ENCODE measurements at regions not wholly inside any gene's neighbourhood (a gene's known extent, or its start where the extent isn't known, plus 50 kb on each side); places are given as distances from the start of the nearest gene placed in this dataset.

GRCh38 chr11:91912322-91912721 lies 312.3 kb upstream of the FAT3 start:
- intact Hi-C loops (cut with DNase I, micrococcal nuclease) = no loop called here
- DNase-seq (no peak), ATAC-seq (no peak)

GRCh38 chr11:91906871-91907624 lies 317.6 kb upstream of the FAT3 start:
- intact Hi-C loops (cut with DNase I, micrococcal nuclease) = no loop called here
- ATAC-seq = no peak
- DNase-seq = no peak

GRCh38 chr11:91904792-91905785 lies 319.5 kb upstream of the FAT3 start:
- ATAC-seq (no peak), DNase-seq (no peak)
- intact Hi-C loops (cut with DNase I, micrococcal nuclease) = no loop called here

- ATAC-seq (no peak), DNase-seq (no peak)
- intact Hi-C loops (cut with DNase I, micrococcal nuclease) = no loop called here
Observed at GRCh38 chr11:91902312-91902711, 322.3 kb upstream of the FAT3 start.

GRCh38 chr11:91880660-91881059 lies 344.0 kb upstream of the FAT3 start:
- DNase-seq = no peak
- intact Hi-C loops (cut with DNase I, micrococcal nuclease) = no loop called here
- no peak for ATAC-seq

GRCh38 chr11:91876746-91877145 lies 347.9 kb upstream of the FAT3 start:
- intact Hi-C loops (cut with DNase I, micrococcal nuclease) = no loop called here
- ATAC-seq (no peak), DNase-seq (no peak)

- intact Hi-C loops (cut with DNase I, micrococcal nuclease) = no loop called here
- no peak for ATAC-seq
- no peak for DNase-seq
Observed at GRCh38 chr11:91872243-91872642, 352.4 kb upstream of the FAT3 start.

- DNase-seq = peak; percentile 20 to 29
- peak; percentile 99 for ATAC-seq
Observed at GRCh38 chr11:91871791-91872190, 352.8 kb upstream of the FAT3 start.

GRCh38 chr11:91871048-91871447 lies 353.6 kb upstream of the FAT3 start:
- intact Hi-C loops (cut with DNase I, micrococcal nuclease) = no loop called here
- DNase-seq (no peak), ATAC-seq (no peak)

More at GRCh38 chr11:91871791-91872190, 352.8 kb upstream of the FAT3 start:
- intact Hi-C loops (cut with DNase I, micrococcal nuclease) = no loop called here

GRCh38 chr11:91869686-91870085 lies 354.9 kb upstream of the FAT3 start:
- ATAC-seq (no peak), DNase-seq (no peak)
- intact Hi-C loops (cut with DNase I, micrococcal nuclease) = no loop called here

GRCh38 chr11:91866642-91867041 lies 358.0 kb upstream of the FAT3 start:
- ATAC-seq (peak; percentile 35), DNase-seq (no peak)
- intact Hi-C loops (cut with DNase I, micrococcal nuclease) = no loop called here

- DNase-seq (no peak), ATAC-seq (no peak)
- intact Hi-C loops (cut with DNase I, micrococcal nuclease) = no loop called here
Observed at GRCh38 chr11:91860661-91861060, 364.0 kb upstream of the FAT3 start.

- ATAC-seq = no peak
- intact Hi-C loops (cut with DNase I, micrococcal nuclease) = no loop called here
- no peak for DNase-seq
Observed at GRCh38 chr11:91859666-91860065, 365.0 kb upstream of the FAT3 start.

GRCh38 chr11:91857179-91857578 lies 367.4 kb upstream of the FAT3 start:
- intact Hi-C loops (cut with DNase I, micrococcal nuclease) = no loop called here
- no peak for ATAC-seq
- no peak for DNase-seq

GRCh38 chr11:91854780-91855179 lies 369.8 kb upstream of the FAT3 start:
- ATAC-seq (no peak), DNase-seq (no peak)
- intact Hi-C loops (cut with DNase I, micrococcal nuclease) = no loop called here

- DNase-seq (no peak), ATAC-seq (no peak)
- intact Hi-C loops (cut with DNase I, micrococcal nuclease) = no loop called here
Observed at GRCh38 chr11:91854171-91854570, 370.4 kb upstream of the FAT3 start.

GRCh38 chr11:91851908-91852307 lies 372.7 kb upstream of the FAT3 start:
- DNase-seq (no peak), ATAC-seq (no peak)
- intact Hi-C loops (cut with DNase I, micrococcal nuclease) = no loop called here

- no peak for ATAC-seq
- intact Hi-C loops (cut with DNase I, micrococcal nuclease) = no loop called here
- no peak for DNase-seq
Observed at GRCh38 chr11:91850533-91851275, 373.9 kb upstream of the FAT3 start.

- intact Hi-C loops (cut with DNase I, micrococcal nuclease) = no loop called here
- no peak for DNase-seq
- no peak for ATAC-seq
Observed at GRCh38 chr11:91850021-91850420, 374.6 kb upstream of the FAT3 start.
